ENCODE measurements at regions not wholly inside any gene's neighbourhood (a gene's known extent, or its start where the extent isn't known, plus 50 kb on each side); places are given as distances from the start of the nearest gene placed in this dataset.

DNA sequence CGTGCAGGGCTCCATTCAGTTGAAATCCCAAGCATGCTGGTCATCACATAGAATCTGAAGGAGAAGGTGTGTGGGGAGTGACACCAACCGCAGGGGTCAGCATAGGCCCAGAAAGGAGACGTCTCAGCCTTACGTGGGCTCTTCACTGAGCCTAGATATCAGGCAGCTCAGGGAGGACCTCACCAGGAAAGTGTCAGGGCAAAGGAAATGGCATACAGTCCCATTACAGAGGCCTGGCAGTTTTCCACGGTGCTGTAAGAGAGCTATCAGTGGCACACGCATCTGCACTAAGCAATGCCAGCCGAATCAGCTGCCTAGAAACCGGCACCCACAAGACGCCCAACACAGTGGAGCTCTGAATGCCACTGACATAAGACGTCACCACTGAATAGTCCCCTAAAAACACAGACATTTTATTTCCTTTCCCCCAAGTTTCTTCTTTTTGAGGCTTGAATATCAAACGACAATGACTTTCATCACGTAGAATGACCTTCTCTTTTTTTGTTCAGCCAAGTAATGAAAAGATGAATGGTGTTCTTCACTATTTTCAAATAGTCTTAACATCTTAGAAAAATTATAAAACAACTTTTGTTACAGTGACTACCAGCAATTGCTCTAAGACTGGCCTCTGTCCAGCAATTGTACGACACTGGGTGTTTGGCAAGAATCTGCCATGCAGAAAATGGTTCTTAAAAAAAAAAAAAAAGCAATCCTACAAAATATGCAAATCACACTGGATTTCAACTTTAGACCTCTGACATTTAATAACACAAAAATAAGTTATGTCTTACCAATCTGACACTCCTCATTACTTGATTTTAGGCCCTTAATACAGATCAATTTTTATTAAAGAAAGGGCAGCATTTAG is 88.9 kb upstream of the FOXQ1 start:
- no peak for DNase-seq (ENCODE audit: low spot score)
- no peaks in the 10 kb centered on the region for H3K9me3 Mint-ChIP-seq (ENCODE audit: low read depth)
- no peaks in the 10 kb centered on the region for H3K36me3 Mint-ChIP-seq (ENCODE audit: low read depth)
- H3K27ac Mint-ChIP-seq (ENCODE audit: unreplicated experiment), result no peak overlapping the region
- H3K27me3 Mint-ChIP-seq (ENCODE audit: low read depth), result peaks cover 6% of the 10 kb centered on the region
- H3K4me1 Mint-ChIP-seq (ENCODE audit: low read depth), result no peaks in the 10 kb centered on the region
- TF ChIP-seq, protein P1, sequence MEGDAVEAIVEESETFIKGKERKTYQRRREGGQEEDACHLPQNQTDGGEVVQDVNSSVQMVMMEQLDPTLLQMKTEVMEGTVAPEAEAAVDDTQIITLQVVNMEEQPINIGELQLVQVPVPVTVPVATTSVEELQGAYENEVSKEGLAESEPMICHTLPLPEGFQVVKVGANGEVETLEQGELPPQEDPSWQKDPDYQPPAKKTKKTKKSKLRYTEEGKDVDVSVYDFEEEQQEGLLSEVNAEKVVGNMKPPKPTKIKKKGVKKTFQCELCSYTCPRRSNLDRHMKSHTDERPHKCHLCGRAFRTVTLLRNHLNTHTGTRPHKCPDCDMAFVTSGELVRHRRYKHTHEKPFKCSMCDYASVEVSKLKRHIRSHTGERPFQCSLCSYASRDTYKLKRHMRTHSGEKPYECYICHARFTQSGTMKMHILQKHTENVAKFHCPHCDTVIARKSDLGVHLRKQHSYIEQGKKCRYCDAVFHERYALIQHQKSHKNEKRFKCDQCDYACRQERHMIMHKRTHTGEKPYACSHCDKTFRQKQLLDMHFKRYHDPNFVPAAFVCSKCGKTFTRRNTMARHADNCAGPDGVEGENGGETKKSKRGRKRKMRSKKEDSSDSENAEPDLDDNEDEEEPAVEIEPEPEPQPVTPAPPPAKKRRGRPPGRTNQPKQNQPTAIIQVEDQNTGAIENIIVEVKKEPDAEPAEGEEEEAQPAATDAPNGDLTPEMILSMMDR (IDR thresholded peaks at IDR 0.05), result no peak
- H3K4me3 Mint-ChIP-seq (ENCODE audit: unreplicated experiment), result no peak overlapping the region

GRCh38 chr6:1217396-1217795 is 94.5 kb upstream of the FOXQ1 start:
- Mint-ChIP-seq H3K9me3 (ENCODE audit: low read depth) (no peaks in the 10 kb centered on the region), H3K4me3 (ENCODE audit: unreplicated experiment) (no peak overlapping the region), H3K27me3 (ENCODE audit: low read depth) (peaks cover 9% of the 10 kb centered on the region), H3K27ac (ENCODE audit: unreplicated experiment) (no peak overlapping the region), H3K36me3 (ENCODE audit: low read depth) (no peaks in the 10 kb centered on the region), H3K4me1 (ENCODE audit: low read depth) (no peaks in the 10 kb centered on the region)
- TF ChIP-seq, protein P1 (IDR thresholded peaks at IDR 0.05), result no peak
- no peak for DNase-seq (ENCODE audit: low spot score)

DNA sequence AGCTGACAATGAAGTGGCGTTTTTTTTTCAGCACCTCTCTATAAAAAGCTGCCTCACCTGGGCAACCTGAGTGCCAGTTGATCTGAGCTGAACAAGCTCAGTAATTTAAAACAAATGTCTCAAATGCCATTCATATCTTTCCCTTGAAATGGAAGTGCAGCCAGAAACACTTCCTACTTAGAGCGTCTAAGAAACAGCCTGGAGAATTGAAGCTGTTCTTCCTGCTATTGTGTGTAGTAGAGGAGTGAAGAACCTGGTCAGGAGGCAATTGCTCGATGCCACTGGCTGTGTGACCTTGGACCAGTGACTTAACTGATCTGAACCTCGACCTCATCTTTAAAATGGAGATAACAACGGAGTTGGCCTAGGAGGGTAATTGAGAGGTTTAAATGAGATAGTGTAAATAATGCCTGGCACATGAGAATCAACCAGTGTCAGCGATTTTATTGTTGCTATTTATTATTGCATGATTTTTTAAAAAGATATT is 95.4 kb upstream of the FOXQ1 start:
- no peak overlapping the region for H3K27ac Mint-ChIP-seq (ENCODE audit: unreplicated experiment)
- no peaks in the 10 kb centered on the region for H3K4me1 Mint-ChIP-seq (ENCODE audit: low read depth)
- H3K9me3 Mint-ChIP-seq (ENCODE audit: low read depth), result no peaks in the 10 kb centered on the region
- H3K4me3 Mint-ChIP-seq (ENCODE audit: unreplicated experiment), result no peak overlapping the region
- no peak for DNase-seq (ENCODE audit: low spot score)
- no peaks in the 10 kb centered on the region for H3K36me3 Mint-ChIP-seq (ENCODE audit: low read depth)
- TF ChIP-seq, protein P1 (IDR thresholded peaks at IDR 0.05), result no peak
- H3K27me3 Mint-ChIP-seq (ENCODE audit: low read depth), result peaks cover 9% of the 10 kb centered on the region

DNA sequence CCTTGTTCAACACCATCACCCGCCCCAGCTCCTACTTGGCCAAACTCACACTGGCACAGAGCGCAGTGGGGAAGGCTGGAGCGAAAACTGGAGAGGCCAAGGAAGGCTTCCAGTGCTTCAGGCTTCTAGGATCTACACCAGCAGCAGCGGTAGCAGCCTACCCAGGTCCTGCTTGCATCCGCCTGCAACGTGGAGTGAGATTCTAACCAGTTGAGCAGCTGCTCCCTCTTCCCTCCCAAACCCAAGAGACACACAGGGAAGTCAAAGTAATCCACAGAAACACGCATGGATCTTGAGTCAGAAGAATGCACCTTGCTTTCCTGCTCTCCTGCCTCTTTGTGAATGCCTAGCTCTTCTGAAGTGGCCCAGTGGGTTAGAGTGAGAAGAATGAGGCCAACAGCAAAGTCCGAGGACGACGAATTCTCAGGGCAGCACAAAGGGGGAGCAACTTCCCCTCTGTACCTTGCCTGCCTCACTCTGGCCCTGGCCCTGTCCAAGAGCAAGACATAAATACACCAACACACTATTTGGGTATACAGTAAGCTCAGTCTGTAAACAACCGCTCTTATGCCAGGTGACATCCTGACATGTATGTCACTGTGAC is 95.9 kb upstream of the FOXQ1 start:
- H3K4me1 Mint-ChIP-seq (ENCODE audit: low read depth), result no peaks in the 10 kb centered on the region

GRCh38 chr6:1215023-1215422 is 96.9 kb upstream of the FOXQ1 start:
- Mint-ChIP-seq H3K27ac (ENCODE audit: unreplicated experiment) (no peak overlapping the region), H3K36me3 (ENCODE audit: low read depth) (no peaks in the 10 kb centered on the region), H3K27me3 (ENCODE audit: low read depth) (peaks cover 7% of the 10 kb centered on the region), H3K4me1 (ENCODE audit: low read depth) (no peaks in the 10 kb centered on the region), H3K4me3 (ENCODE audit: unreplicated experiment) (no peak overlapping the region), H3K9me3 (ENCODE audit: low read depth) (no peaks in the 10 kb centered on the region)
- TF ChIP-seq, protein P1 (IDR thresholded peaks at IDR 0.05), result no peak
- no peak for DNase-seq (ENCODE audit: low spot score)

More for the DNA sequence above, 95.9 kb upstream of the FOXQ1 start:
- DNase-seq (ENCODE audit: low spot score), result no peak
- Mint-ChIP-seq H3K36me3 (ENCODE audit: low read depth) (no peaks in the 10 kb centered on the region), H3K4me3 (ENCODE audit: unreplicated experiment) (no peak overlapping the region), H3K9me3 (ENCODE audit: low read depth) (no peaks in the 10 kb centered on the region), H3K27me3 (ENCODE audit: low read depth) (peaks cover 11% of the 10 kb centered on the region), H3K27ac (ENCODE audit: unreplicated experiment) (no peak overlapping the region)
- TF ChIP-seq, protein P1 (IDR thresholded peaks at IDR 0.05), result no peak

Data from chondrocyte (in vitro differentiated cells).